ENCODE measurements at regions not wholly inside any gene's neighbourhood (a gene's known extent, or its start where the extent isn't known, plus 50 kb on each side); places are given as distances from the start of the nearest gene placed in this dataset.

- no peak for TF ChIP-seq CTCF (IDR thresholded peaks at IDR 0.05 in 2 of 3, conservative IDR thresholded peaks at IDR 0.05 in 1 of 3; ENCODE audit: borderline replicate concordance in 1 of 3, insufficient read depth in 1 of 3, low read depth in 2 of 3, low read length in 2 of 3)
- TF ChIP-seq POLR2A (IDR thresholded peaks at IDR 0.05; ENCODE audit: borderline replicate concordance, extremely low read depth, insufficient read depth, insufficient read length), result no peak
- TF ChIP-seq REST (IDR thresholded peaks at IDR 0.05; ENCODE audit: low read depth), result no peak
- TF ChIP-seq ATF3 (IDR thresholded peaks at IDR 0.05), result no peak
- TF ChIP-seq SP1 (IDR thresholded peaks at IDR 0.05; ENCODE audit: low read depth), result no peak
- TF ChIP-seq EZH2 (IDR thresholded peaks at IDR 0.05), result no peak
- no peak for TF ChIP-seq YY1 (IDR thresholded peaks at IDR 0.05; ENCODE audit: extremely low read depth, insufficient replicate concordance, low read depth, low read length)
Measured at GRCh38 chr10:118811675-118812392, 57.1 kb upstream of the CACUL1 start.

Measured in HCT116 (cell line).